GM23248 (cell line): ENCODE measurements at regions not wholly inside any gene's neighbourhood (a gene's known extent, or its start where the extent isn't known, plus 50 kb on each side); places are given as distances from the start of the nearest gene placed in this dataset.

Experiments used
- EZH2 ChIP-seq: fragments of 200-600 bp; sonication (generic); IDR thresholded peaks from 2 replicates; pipeline ENCODE4 v1.6.1; 2018; ENCODE audit warnings: antibody characterized with exemption, mild to moderate bottlenecking; ENCODE audit not compliant: insufficient read depth, poor library complexity, severe bottlenecking
- EZH2phosphoT487 ChIP-seq: fragments of 200-600 bp; sonication (generic); IDR thresholded peaks from 2 replicates; pipeline ENCODE4 v1.6.1; 2018; ENCODE audit warnings: antibody characterized with exemption, moderate library complexity, mild to moderate bottlenecking, low read depth; ENCODE audit not compliant: insufficient read depth

GRCh38 chr1:14517841-14518180 lies 80.7 kb upstream of the KAZN start:
- TF ChIP-seq EZH2 (no peak), EZH2phosphoT487 (no peak)
